Colonic mucosa (tissue), 4 donors: ENCODE measurements at regions not wholly inside any gene's neighbourhood (a gene's known extent, or its start where the extent isn't known, plus 50 kb on each side); places are given as distances from the start of the nearest gene placed in this dataset.

Source experiments
- DNase-seq: peaks from one replicate; pipeline ENCODE4 v3.0.0-alpha.2; 2020
- H3K27ac ChIP-seq: fragments of 200-600 bp; one replicate; pipeline ENCODE4 v1.8.0; 2021
- H3K27me3 ChIP-seq: fragments of 200-600 bp; one replicate; pipeline ENCODE4 v1.8.0; 2021
- H3K36me3 ChIP-seq: fragments of 200-600 bp; one replicate; pipeline ENCODE4 v1.8.0; 2021
- H3K4me1 ChIP-seq: fragments of 200-600 bp; one replicate; pipeline ENCODE4 v1.8.0; 2021; ENCODE audit warnings: mild to moderate bottlenecking
- H3K4me3 ChIP-seq: fragments of 200-600 bp; one replicate; pipeline ENCODE4 v1.8.0; 2021
- H3K9ac ChIP-seq, 2 donors: one replicate each; pipeline ENCODE4 v1.7.0; 2013; ENCODE audit warnings: control low read depth in 2 of 2, low read depth in 2 of 2, low read length in 2 of 2
- H3K9me3 ChIP-seq: fragments of 200-600 bp; one replicate; pipeline ENCODE4 v1.8.0; 2021
- CTCF ChIP-seq: fragments of 200-600 bp; IDR thresholded peaks from one replicate; pipeline ENCODE4 v1.8.0; 2022; ENCODE audit warnings: antibody characterized with exemption, mild to moderate bottlenecking
- intact Hi-C: fragments of 100-400 bp; cut with DNase I; formaldehyde crosslinking; loops from one replicate; pipeline ENCODE4 v1.14.1; 2022
- donor health status: healthy.
- donor health status: DM: no; HTN: no; CAD: no.
- donor health status: DM: no; HTN: no; CAD: no.

- Histone ChIP-seq H3K36me3 (no peaks in the 10 kb centered on the region), H3K4me3 (no peak overlapping the region), H3K27ac (no peak overlapping the region), H3K4me1 (no peaks in the 10 kb centered on the region), H3K9ac (no peak overlapping the region), H3K9me3 (no peaks in the 10 kb centered on the region), H3K27me3 (no peaks in the 10 kb centered on the region)
- intact Hi-C loops, result no loop called here
- no peak for DNase-seq
- no peak for TF ChIP-seq CTCF
Observed at GRCh38 chr10:29150010-29150409, 138.9 kb upstream of the LYZL1 start.

- no peak overlapping the region for H3K9ac ChIP-seq
- H3K4me1 ChIP-seq, result no peaks in the 10 kb centered on the region
- no peak for TF ChIP-seq CTCF
- H3K27ac ChIP-seq, result no peak overlapping the region
- no peak for DNase-seq
- no peaks in the 10 kb centered on the region for H3K27me3 ChIP-seq
- H3K4me3 ChIP-seq, result no peak overlapping the region
- H3K9me3 ChIP-seq, result no peaks in the 10 kb centered on the region
- no peaks in the 10 kb centered on the region for H3K36me3 ChIP-seq
- intact Hi-C loops, result no loop called here
Observed at GRCh38 chr10:29151005-29151404, 137.9 kb upstream of the LYZL1 start.

- Histone ChIP-seq H3K9ac (no peak overlapping the region), H3K27ac (no peak overlapping the region), H3K36me3 (no peaks in the 10 kb centered on the region), H3K4me1 (no peaks in the 10 kb centered on the region), H3K4me3 (no peak overlapping the region), H3K9me3 (no peaks in the 10 kb centered on the region), H3K27me3 (no peaks in the 10 kb centered on the region)
- intact Hi-C loops, result no loop called here
- no peak for DNase-seq
- no peak for TF ChIP-seq CTCF
Observed at GRCh38 chr10:29157321-29157720, 131.5 kb upstream of the LYZL1 start.

GRCh38 chr10:29158066-29158465 is 130.8 kb upstream of the LYZL1 start:
- Histone ChIP-seq H3K4me1 (no peaks in the 10 kb centered on the region), H3K4me3 (no peak overlapping the region), H3K27me3 (no peaks in the 10 kb centered on the region), H3K36me3 (no peaks in the 10 kb centered on the region), H3K9ac (no peak overlapping the region), H3K27ac (no peak overlapping the region), H3K9me3 (no peaks in the 10 kb centered on the region)
- intact Hi-C loops, result no loop called here
- TF ChIP-seq CTCF, result no peak
- DNase-seq, result no peak

- intact Hi-C loops, result no loop called here
- H3K9me3 ChIP-seq, result no peaks in the 10 kb centered on the region
- no peak overlapping the region for H3K27ac ChIP-seq
- no peak for DNase-seq
- H3K36me3 ChIP-seq, result no peaks in the 10 kb centered on the region
- H3K4me3 ChIP-seq, result no peak overlapping the region
- no peaks in the 10 kb centered on the region for H3K4me1 ChIP-seq
- no peak overlapping the region for H3K9ac ChIP-seq
- no peak for TF ChIP-seq CTCF
- no peaks in the 10 kb centered on the region for H3K27me3 ChIP-seq
Observed at GRCh38 chr10:29160150-29160617, 128.7 kb upstream of the LYZL1 start.

GRCh38 chr10:29163746-29164145 is 125.1 kb upstream of the LYZL1 start:
- Histone ChIP-seq H3K36me3 (no peaks in the 10 kb centered on the region), H3K4me1 (no peaks in the 10 kb centered on the region), H3K4me3 (no peak overlapping the region), H3K27me3 (no peaks in the 10 kb centered on the region), H3K27ac (no peak overlapping the region), H3K9ac (no peak overlapping the region), H3K9me3 (no peaks in the 10 kb centered on the region)
- intact Hi-C loops, result no loop called here
- no peak for TF ChIP-seq CTCF
- DNase-seq, result no peak
